ENCODE measurements at regions not wholly inside any gene's neighbourhood (a gene's known extent, or its start where the extent isn't known, plus 50 kb on each side); places are given as distances from the start of the nearest gene placed in this dataset.

DNA sequence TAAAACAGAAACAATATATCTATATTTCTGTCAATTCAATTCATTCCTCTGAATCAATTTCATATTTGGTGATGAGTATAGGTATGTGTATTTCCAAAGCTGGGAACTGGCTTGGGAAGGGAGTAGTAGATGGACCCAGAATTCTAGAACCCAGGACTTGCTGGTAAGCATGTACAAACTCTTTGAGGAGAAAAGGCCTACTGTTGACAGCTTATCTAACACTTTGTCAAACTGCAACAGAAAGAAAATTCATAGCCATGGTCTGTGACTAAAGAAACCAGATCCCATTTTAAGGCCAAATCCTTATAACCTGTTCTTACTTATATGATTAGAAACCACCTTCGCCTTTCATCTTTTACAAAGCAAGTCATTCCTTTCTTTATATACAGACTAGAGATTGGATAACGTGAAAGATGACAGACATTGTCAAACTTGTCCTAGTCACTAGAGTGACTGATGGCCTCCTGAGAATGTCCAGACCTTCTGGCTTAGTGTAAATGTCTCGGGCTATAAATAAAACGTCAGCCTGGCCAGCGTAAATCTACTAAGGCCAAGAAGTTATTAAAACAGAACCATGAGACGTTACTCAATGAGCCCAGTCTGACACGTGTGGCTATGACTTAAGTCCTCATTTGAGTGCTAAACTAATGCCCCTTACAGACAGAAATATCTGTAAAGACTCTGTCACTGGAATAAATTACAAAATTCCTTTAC lies 152.3 kb downstream of the ALDH8A1 start:
- TF ChIP-seq, protein P1, sequence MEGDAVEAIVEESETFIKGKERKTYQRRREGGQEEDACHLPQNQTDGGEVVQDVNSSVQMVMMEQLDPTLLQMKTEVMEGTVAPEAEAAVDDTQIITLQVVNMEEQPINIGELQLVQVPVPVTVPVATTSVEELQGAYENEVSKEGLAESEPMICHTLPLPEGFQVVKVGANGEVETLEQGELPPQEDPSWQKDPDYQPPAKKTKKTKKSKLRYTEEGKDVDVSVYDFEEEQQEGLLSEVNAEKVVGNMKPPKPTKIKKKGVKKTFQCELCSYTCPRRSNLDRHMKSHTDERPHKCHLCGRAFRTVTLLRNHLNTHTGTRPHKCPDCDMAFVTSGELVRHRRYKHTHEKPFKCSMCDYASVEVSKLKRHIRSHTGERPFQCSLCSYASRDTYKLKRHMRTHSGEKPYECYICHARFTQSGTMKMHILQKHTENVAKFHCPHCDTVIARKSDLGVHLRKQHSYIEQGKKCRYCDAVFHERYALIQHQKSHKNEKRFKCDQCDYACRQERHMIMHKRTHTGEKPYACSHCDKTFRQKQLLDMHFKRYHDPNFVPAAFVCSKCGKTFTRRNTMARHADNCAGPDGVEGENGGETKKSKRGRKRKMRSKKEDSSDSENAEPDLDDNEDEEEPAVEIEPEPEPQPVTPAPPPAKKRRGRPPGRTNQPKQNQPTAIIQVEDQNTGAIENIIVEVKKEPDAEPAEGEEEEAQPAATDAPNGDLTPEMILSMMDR (IDR thresholded peaks at IDR 0.05): no peak
- TF ChIP-seq POLR2A (IDR thresholded peaks at IDR 0.05): no peak

Data from Peyer's patch (tissue), 4 donors.